Activated CD4-positive, alpha-beta T cell treated with anti-CD3 and anti-CD28 coated beads for 24 hours (primary cell): ENCODE measurements at regions not wholly inside any gene's neighbourhood (a gene's known extent, or its start where the extent isn't known, plus 50 kb on each side); places are given as distances from the start of the nearest gene placed in this dataset.
"Not testable (repeated sequence)": the region's sequence is repeated elsewhere in the genome, so short reads cannot be mapped to it uniquely, and the experiment has no call there.

Experiments used
- DNase-seq, 2 donors: peaks; one replicate each; pipeline ENCODE4 v3.0.0-alpha.2; 2020; ENCODE audit warnings: low read depth in 2 of 2

DNA sequence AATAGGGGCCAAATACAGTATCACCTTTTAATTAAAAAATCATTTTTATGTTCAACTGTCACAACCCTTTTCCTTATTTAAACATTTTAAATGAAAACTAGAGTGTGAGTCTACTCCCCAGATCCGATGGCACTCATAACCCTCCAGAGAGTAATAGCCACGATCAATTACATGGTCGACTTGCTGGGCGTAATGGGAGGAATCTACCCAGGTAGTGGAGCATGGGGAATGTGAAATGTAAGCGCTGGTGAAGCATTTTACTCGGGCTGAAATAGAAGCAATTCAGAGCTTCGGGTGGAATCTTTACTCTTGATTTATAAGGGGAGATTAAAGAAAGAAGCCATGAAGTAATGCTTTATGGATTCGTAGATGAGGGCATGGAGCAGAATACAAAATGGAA is 321.9 kb downstream of the ACTR3B start:
- DNase-seq = no peak

DNA sequence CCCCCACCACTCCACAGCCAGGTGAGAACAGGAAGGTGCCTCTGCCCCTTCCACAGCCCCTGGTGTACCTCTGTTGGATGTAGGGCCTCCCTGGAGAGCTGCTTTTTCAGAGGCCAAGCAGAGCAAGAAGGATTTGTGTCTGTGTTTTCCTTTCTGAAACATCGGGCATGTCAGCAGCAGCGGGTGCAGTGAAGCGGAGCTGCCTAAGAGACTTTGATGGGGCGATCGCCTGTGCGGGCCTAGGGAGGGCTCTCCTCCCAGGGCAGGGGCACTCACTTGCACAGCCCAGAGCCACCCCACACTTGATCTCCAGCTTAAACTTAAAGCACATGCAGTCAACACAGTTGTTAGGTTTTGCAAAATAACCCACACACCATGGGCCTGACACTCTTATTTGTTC is 324.7 kb downstream of the ACTR3B start:
- DNase-seq = no peak

GRCh38 chr7:153087498-153087897 is 327.9 kb downstream of the ACTR3B start:
- DNase-seq = no peak

GRCh38 chr7:153088601-153089000 is 329.0 kb downstream of the ACTR3B start:
- DNase-seq = no peak

GRCh38 chr7:153090209-153090608 is 330.7 kb downstream of the ACTR3B start:
- no peak for DNase-seq

GRCh38 chr7:153090764-153091163 is 331.2 kb downstream of the ACTR3B start:
- no peak for DNase-seq

DNA sequence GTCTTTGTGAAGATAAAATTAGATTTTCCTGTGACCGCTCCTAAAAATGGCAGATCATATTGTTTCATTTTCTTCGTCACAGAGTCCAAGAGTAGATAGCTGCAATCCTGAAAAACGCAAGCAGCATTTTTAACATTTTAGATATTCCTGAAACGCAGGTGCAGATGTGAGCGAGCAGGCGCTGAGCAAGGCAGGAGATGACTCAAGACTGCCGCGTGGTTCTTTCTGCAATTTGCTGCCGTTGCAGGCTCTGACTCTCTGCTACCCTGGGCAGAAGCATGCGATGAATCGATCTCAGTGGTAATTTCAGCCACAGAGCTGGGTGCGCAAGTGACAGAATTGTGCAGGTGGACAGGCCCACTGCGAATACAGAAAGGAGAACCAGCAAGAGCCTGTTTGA is 331.9 kb downstream of the ACTR3B start:
- DNase-seq = no peak

DNA sequence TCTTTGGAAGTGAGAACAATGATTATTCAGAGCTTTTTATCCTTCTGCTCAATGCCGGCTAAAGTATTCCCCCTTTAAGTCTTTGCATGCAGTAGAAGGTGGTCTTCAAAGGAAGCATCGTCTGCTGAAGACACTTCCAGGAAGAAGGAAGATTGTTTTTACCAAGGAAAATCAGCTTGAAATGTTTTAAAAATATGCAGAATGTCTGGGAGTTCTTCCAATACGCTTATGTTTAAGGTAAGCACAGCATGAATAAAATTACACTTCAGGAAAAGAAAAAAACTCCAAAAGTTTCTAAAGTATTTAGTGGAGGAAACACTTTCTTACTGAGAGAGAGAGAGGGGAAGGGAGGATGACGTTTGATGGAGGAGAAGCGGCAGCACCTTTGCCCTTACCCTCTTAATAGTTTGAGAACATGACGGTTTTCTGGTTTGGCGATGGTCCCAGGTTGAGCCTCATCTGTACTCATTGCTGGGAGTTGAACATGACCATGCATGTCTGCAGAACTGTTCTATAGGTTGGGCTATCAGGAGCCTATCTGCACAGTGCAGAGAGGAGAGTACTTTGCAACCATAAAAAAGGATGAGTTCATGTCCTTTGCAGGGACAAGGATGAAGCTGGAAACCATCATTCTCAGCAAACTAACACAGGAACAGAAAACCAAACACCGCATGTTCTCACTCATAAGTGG is 338.1 kb downstream of the ACTR3B start:
- no peak for DNase-seq

GRCh38 chr7:153099235-153099634 is 339.7 kb downstream of the ACTR3B start:
- DNase-seq = no peak

DNA sequence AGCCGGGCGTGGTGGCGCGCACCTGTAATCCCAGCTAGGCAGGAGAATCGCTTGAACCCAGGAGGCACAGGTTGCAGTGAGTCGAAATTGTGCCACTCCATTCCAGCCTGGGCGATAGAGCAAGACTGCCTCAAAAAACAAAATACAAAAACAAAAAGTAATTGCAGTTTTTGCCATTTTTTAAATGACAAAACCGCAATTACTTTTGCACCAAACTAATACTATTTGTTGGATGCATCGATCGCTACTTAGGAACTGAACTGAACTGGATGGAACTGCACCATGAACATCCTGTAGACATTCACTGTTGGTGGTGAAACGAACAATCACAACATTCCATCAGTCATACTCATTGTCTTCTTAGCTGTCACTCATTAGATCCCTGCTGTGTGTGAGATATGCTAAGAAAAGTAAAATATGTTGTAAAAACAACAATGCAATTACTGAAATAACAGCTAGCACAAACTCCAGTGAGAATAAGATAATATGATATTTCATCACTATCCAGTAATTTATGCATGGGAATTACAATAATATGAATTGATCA is 341.2 kb downstream of the ACTR3B start:
- no peak for DNase-seq

GRCh38 chr7:153103202-153103601 is 343.6 kb downstream of the ACTR3B start:
- DNase-seq = no peak

DNA sequence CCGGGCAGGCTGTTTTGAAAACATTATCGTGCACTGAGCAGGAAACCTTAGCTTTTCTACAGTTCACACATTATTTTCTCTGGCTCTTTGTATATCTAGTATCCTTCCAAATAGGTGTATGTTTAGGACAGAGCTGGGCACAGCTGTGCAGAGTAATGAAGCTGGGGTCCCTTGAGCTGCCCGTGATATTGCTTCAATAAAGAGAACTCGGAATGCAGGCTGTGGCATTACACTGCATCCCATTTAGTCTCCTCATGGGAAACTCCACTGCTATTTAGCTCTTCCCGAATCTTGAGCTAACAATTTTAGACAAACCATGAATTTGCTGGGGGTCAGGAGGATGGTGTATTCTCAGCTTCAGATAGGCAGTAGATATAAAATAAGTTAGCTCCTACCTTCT is 348.3 kb downstream of the ACTR3B start:
- DNase-seq = no peak

- no peak for DNase-seq
Measured at GRCh38 chr7:153109566-153109965, 350.0 kb downstream of the ACTR3B start.

DNA sequence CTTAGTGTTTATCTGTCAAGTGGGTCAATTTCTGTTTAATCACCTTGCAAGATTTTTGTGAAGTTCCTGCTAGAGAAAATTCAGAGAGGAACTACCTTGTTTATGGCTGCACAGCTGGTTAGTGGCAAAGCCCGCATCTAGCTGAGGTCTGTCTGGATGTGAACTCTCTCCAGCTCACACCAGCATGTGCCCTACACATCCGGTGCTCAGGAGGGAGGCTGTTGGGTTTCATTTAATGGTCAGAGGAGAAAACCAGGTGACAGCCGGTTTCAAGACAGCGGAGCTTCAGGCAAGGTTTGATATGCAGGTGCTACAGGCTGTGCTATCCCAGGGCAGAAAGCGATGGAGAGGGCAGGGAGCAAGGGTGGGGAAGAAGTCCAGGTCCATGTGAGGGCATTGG is 351.1 kb downstream of the ACTR3B start:
- DNase-seq = no peak

DNA sequence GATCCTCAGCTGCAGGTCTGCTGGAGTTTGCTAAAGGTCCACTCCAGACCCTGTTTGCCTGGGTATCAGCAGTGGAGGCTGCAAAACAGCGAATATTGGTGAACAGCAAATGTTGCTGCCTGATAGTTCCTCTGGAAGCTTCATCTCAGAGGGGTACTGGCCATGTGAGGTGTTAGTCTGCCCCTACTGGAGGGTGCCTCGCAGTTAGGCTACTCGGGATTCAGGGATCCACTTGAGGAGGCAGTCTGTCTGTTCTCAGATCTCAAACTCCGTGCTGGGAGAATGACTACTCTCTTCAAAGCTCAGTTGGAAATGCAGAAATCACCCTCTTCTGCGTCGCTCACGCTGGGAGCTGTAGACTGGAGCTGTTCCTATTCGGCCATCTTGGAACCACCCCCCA is 362.7 kb downstream of the ACTR3B start:
- not testable (repeated sequence) for DNase-seq

- DNase-seq = no peak
Measured at GRCh38 chr7:153130052-153130451, 370.5 kb downstream of the ACTR3B start.

- DNase-seq = no peak
Measured at GRCh38 chr7:153151766-153152165, 392.2 kb downstream of the ACTR3B start.

- no peak for DNase-seq
Measured at GRCh38 chr7:153152801-153153422, 393.4 kb downstream of the ACTR3B start.

DNA sequence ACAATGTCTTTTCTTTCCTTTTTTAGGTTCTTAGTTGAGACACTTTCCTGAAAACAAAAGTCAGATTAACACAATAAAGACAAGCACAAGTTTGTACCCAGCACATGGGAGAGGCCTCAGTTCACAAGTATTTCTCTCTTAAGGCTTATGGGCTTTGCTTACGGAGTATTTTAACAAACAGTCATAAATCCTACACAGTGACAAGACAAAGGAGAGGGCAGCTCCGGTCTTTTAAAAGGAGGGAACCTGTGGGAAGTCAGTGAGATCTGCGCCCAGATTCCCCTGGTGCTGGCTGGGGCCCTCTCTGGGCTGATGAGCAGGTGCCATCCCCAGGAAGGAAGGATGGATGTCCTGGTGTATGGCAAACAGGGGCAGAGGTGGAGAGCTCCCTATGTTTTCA is 398.6 kb downstream of the ACTR3B start:
- no peak for DNase-seq

- no peak for DNase-seq
Measured at GRCh38 chr7:153170287-153170686, 410.7 kb downstream of the ACTR3B start.

DNA sequence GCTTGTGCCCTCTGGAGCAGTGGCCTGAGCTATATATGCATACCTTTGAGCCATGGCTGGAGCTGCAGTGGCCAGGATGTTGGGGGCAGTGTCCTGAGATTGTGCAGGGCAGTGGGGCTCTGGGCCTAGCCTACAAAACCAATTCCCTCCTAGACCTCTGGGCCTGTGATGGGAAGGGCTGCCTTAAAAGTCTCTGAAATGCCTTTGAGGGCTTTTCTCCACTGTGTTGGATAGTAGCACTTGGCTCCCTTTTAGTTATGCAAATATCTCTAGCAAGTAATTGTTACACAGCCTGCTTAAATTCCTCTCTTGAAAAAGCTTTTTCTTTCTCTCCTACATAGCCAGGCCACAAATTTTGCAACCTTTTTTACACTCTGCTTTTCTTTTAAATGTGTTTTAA is 426.4 kb downstream of the ACTR3B start:
- no peak for DNase-seq

GRCh38 chr7:153188161-153188560 is 428.6 kb downstream of the ACTR3B start:
- no peak for DNase-seq

- no peak for DNase-seq
Measured at GRCh38 chr7:153188630-153189029, 429.1 kb downstream of the ACTR3B start.

- no peak for DNase-seq
Measured at GRCh38 chr7:153190452-153190851, 430.9 kb downstream of the ACTR3B start.
